Neural progenitor cell (in vitro differentiated cells): ENCODE measurements at regions not wholly inside any gene's neighbourhood (a gene's known extent, or its start where the extent isn't known, plus 50 kb on each side); places are given as distances from the start of the nearest gene placed in this dataset.
A peak's percentile ranks its signal among the peaks of the same experiment; 100 is the strongest.

ENCODE experiments used
- DNase-seq: peaks from one replicate; pipeline ENCODE4 v3.0.0-alpha.2; 2016; ENCODE audit warnings: low spot score
- H2AFZ ChIP-seq: fragments of 200-600 bp; sonication (generic); replicated peaks from 2 replicates; pipeline ENCODE4 v1.6.1; 2016; ENCODE audit warnings: antibody characterized with exemption
- H3F3A ChIP-seq: fragments of 200-600 bp; sonication (generic); 2 replicates; pipeline ENCODE4 v1.6.1; 2016; ENCODE audit warnings: antibody characterized with exemption, low read depth
- H3K27ac ChIP-seq: fragments of 200-600 bp; sonication (generic); 2 replicates; pipeline ENCODE4 v1.5.1; 2016; ENCODE audit warnings: mild to moderate bottlenecking
- H3K27me3 ChIP-seq: fragments of 200-600 bp; sonication (generic); 2 replicates; pipeline ENCODE4 v1.6.1; 2016; ENCODE audit warnings: mild to moderate bottlenecking, moderate library complexity
- H3K36me3 ChIP-seq: fragments of 200-600 bp; sonication (generic); 2 replicates; pipeline ENCODE4 v1.5.1; 2016
- H3K4me1 ChIP-seq: fragments of 200-600 bp; sonication (generic); 2 replicates; pipeline ENCODE4 v1.6.1; 2016; ENCODE audit warnings: mixed run types
- H3K4me2 ChIP-seq: fragments of 200-600 bp; sonication (generic); 2 replicates; pipeline ENCODE4 v1.6.1; 2016
- H3K4me3 ChIP-seq: fragments of 200-600 bp; sonication (generic); 2 replicates; pipeline ENCODE4 v1.5.1; 2016
- H3K79me2 ChIP-seq: fragments of 200-600 bp; sonication (generic); 2 replicates; pipeline ENCODE4 v1.6.1; 2016; ENCODE audit warnings: low read depth
- H3K9ac ChIP-seq: fragments of 200-600 bp; sonication (generic); 2 replicates; pipeline ENCODE4 v1.6.1; 2016
- H3K9me3 ChIP-seq: fragments of 200-600 bp; sonication (generic); 2 replicates; pipeline ENCODE4 v1.5.1; 2016; ENCODE audit warnings: low read depth
- H4K20me1 ChIP-seq: fragments of 200-600 bp; sonication (generic); 2 replicates; pipeline ENCODE4 v1.6.1; 2016; ENCODE audit warnings: low read depth
- H3K27ac Mint-ChIP-seq: 3 replicates; pipeline ENCODE4 v1.8.0; 2021; ENCODE audit warnings: mixed read lengths
- H3K27me3 Mint-ChIP-seq: 2 replicates; pipeline ENCODE4 v1.8.0; 2022; ENCODE audit warnings: low read depth, mild to moderate bottlenecking, inconsistent platforms, moderate library complexity, mixed read lengths; ENCODE audit not compliant: insufficient read depth
- H3K36me3 Mint-ChIP-seq: 3 replicates; pipeline ENCODE4 v1.8.0; 2021; ENCODE audit warnings: mixed read lengths
- H3K4me1 Mint-ChIP-seq: 3 replicates; pipeline ENCODE4 v1.8.0; 2021; ENCODE audit warnings: mixed read lengths
- H3K4me3 Mint-ChIP-seq: 3 replicates; pipeline ENCODE4 v1.8.0; 2021; ENCODE audit warnings: mild to moderate bottlenecking, moderate library complexity, mixed read lengths
- H3K9me3 Mint-ChIP-seq: 3 replicates; pipeline ENCODE4 v1.8.0; 2020; ENCODE audit warnings: mixed read lengths
- CTCF ChIP-seq: fragments of 200-600 bp; sonication (generic); IDR thresholded peaks from 2 replicates; pipeline ENCODE4 v1.5.1; 2017; ENCODE audit warnings: antibody characterized with exemption, mild to moderate bottlenecking
- EZH2 ChIP-seq: fragments of 200-600 bp; sonication (generic); IDR thresholded peaks from 2 replicates; pipeline ENCODE4 v1.6.1; 2017; ENCODE audit warnings: antibody characterized with exemption, mild to moderate bottlenecking, moderate library complexity
- EZH2phosphoT487 ChIP-seq: fragments of 200-600 bp; sonication (generic); IDR thresholded peaks from 2 replicates; pipeline ENCODE4 v1.6.1; 2017; ENCODE audit warnings: antibody characterized with exemption

GRCh38 chr2:106314444-106314843, 120.3 kb upstream of the UXS1 start:
- Histone ChIP-seq H3K4me3 (no peak overlapping the region), H3K4me2 (no peak overlapping the region), H3K9ac (no peak overlapping the region), H4K20me1 (no peaks in the 10 kb centered on the region), H2AFZ (peak overlapping the region; percentile 8), H3F3A (no peaks in the 10 kb centered on the region), H3K4me1 (peaks cover 7% of the 10 kb centered on the region), H3K79me2 (no peaks in the 10 kb centered on the region), H3K27ac (no peak overlapping the region), H3K9me3 (no peaks in the 10 kb centered on the region), H3K36me3 (no peaks in the 10 kb centered on the region), H3K27me3 (no peaks in the 10 kb centered on the region)
- Mint-ChIP-seq H3K9me3 (peaks cover 10% of the 10 kb centered on the region), H3K4me3 (no peak overlapping the region), H3K36me3 (no peaks in the 10 kb centered on the region), H3K27ac (no peak overlapping the region), H3K27me3 (peaks cover 3% of the 10 kb centered on the region), H3K4me1 (peaks cover 7% of the 10 kb centered on the region)
- no peak for DNase-seq
- TF ChIP-seq CTCF: no peak
- TF ChIP-seq EZH2phosphoT487: no peak
- TF ChIP-seq EZH2: no peak

DNA sequence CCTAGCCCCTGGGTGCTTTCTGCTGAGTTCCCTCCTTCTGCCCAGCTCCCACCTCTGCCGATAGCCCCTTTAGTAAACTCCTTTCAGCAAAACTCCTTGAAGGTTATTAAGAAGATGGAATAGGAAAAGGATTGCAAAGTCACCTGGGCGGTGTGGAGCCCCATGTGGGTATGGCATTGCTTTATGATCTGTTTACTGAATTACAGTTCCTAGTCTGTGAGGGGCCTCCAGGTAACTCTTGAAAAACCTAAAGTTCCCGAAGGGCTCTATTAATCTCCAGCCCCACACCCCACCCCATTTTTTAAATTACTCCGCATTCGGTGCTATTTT, 116.9 kb upstream of the UXS1 start:
- peaks cover 7% of the 10 kb centered on the region for H3K4me1 ChIP-seq
- no peak overlapping the region for H3K9ac ChIP-seq
- TF ChIP-seq EZH2 (no peak), CTCF (no peak), EZH2phosphoT487 (no peak)
- no peak overlapping the region for H3K4me3 Mint-ChIP-seq
- DNase-seq: no peak
- no peaks in the 10 kb centered on the region for H3K36me3 Mint-ChIP-seq
- peaks cover 3% of the 10 kb centered on the region for H3K27me3 Mint-ChIP-seq
- H4K20me1 ChIP-seq: no peaks in the 10 kb centered on the region
- H3K36me3 ChIP-seq: no peaks in the 10 kb centered on the region
- H3K27ac ChIP-seq: no peak overlapping the region
- H3K4me1 Mint-ChIP-seq: peaks cover 7% of the 10 kb centered on the region
- H3K9me3 ChIP-seq: no peaks in the 10 kb centered on the region
- H3K9me3 Mint-ChIP-seq: peaks cover 16% of the 10 kb centered on the region
- H3F3A ChIP-seq: no peaks in the 10 kb centered on the region
- no peaks in the 10 kb centered on the region for H3K79me2 ChIP-seq
- no peaks in the 10 kb centered on the region for H3K27me3 ChIP-seq
- no peak overlapping the region for H3K4me3 ChIP-seq
- H3K27ac Mint-ChIP-seq: no peak overlapping the region
- no peak overlapping the region for H3K4me2 ChIP-seq
- H2AFZ ChIP-seq: peak overlapping the region; percentile 68

GRCh38 chr2:106307860-106308259, 113.8 kb upstream of the UXS1 start:
- Histone ChIP-seq H3K27me3 (no peaks in the 10 kb centered on the region), H4K20me1 (no peaks in the 10 kb centered on the region), H3K4me3 (no peak overlapping the region), H3K79me2 (no peaks in the 10 kb centered on the region), H3F3A (no peaks in the 10 kb centered on the region), H3K27ac (no peak overlapping the region), H3K9me3 (no peaks in the 10 kb centered on the region), H2AFZ (no peak overlapping the region), H3K36me3 (no peaks in the 10 kb centered on the region), H3K4me2 (no peak overlapping the region), H3K9ac (no peak overlapping the region), H3K4me1 (peaks cover 7% of the 10 kb centered on the region)
- peaks cover 5% of the 10 kb centered on the region for H3K27me3 Mint-ChIP-seq
- H3K4me3 Mint-ChIP-seq: no peak overlapping the region
- TF ChIP-seq CTCF (no peak), EZH2 (no peak), EZH2phosphoT487 (no peak)
- no peak overlapping the region for H3K27ac Mint-ChIP-seq
- H3K36me3 Mint-ChIP-seq: no peaks in the 10 kb centered on the region
- H3K9me3 Mint-ChIP-seq: peaks cover 16% of the 10 kb centered on the region
- H3K4me1 Mint-ChIP-seq: peaks cover 4% of the 10 kb centered on the region
- no peak for DNase-seq

DNA sequence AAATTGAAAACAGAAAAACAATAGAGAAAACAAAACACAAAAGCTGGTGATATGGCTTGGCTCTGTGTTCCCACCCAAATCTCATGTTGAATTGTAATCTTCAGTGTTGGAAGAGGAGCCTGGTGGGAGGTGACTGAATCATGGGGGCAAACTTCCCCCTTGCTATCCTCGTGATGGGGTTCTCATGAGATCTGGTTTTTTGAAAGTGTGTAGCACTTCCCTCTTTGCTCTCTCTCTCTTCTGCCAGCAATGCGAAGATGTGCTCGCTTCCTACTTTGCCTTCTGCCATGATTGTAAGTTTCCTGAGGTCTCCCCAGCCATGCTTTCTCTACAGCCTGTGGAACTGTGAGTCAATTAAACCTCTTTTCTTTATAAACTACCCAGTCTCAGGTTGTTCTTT, 112.3 kb upstream of the UXS1 start:
- peaks cover 4% of the 10 kb centered on the region for H3K4me1 Mint-ChIP-seq
- H3K36me3 ChIP-seq: no peaks in the 10 kb centered on the region
- no peaks in the 10 kb centered on the region for H3K9me3 ChIP-seq
- H3K79me2 ChIP-seq: no peaks in the 10 kb centered on the region
- no peak overlapping the region for H3K4me3 Mint-ChIP-seq
- H3K4me3 ChIP-seq: no peak overlapping the region
- H3K27ac ChIP-seq: no peak overlapping the region
- no peaks in the 10 kb centered on the region for H4K20me1 ChIP-seq
- H3K9me3 Mint-ChIP-seq: peaks cover 19% of the 10 kb centered on the region
- no peak overlapping the region for H3K27ac Mint-ChIP-seq
- H3K9ac ChIP-seq: no peak overlapping the region
- H2AFZ ChIP-seq: no peak overlapping the region
- DNase-seq: no peak
- H3K27me3 ChIP-seq: no peaks in the 10 kb centered on the region
- H3K4me1 ChIP-seq: peaks cover 7% of the 10 kb centered on the region
- peaks cover 5% of the 10 kb centered on the region for H3K27me3 Mint-ChIP-seq
- TF ChIP-seq EZH2phosphoT487 (no peak), CTCF (no peak), EZH2 (no peak)
- no peaks in the 10 kb centered on the region for H3F3A ChIP-seq
- peaks cover 2% of the 10 kb centered on the region for H3K36me3 Mint-ChIP-seq
- no peak overlapping the region for H3K4me2 ChIP-seq
